ENCODE measurements at regions not wholly inside any gene's neighbourhood (a gene's known extent, or its start where the extent isn't known, plus 50 kb on each side); places are given as distances from the start of the nearest gene placed in this dataset.

GRCh38 chr14:31920989-31921650, 156.0 kb upstream of the ARHGAP5 start:
- TF ChIP-seq, protein P1, sequence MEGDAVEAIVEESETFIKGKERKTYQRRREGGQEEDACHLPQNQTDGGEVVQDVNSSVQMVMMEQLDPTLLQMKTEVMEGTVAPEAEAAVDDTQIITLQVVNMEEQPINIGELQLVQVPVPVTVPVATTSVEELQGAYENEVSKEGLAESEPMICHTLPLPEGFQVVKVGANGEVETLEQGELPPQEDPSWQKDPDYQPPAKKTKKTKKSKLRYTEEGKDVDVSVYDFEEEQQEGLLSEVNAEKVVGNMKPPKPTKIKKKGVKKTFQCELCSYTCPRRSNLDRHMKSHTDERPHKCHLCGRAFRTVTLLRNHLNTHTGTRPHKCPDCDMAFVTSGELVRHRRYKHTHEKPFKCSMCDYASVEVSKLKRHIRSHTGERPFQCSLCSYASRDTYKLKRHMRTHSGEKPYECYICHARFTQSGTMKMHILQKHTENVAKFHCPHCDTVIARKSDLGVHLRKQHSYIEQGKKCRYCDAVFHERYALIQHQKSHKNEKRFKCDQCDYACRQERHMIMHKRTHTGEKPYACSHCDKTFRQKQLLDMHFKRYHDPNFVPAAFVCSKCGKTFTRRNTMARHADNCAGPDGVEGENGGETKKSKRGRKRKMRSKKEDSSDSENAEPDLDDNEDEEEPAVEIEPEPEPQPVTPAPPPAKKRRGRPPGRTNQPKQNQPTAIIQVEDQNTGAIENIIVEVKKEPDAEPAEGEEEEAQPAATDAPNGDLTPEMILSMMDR (IDR thresholded peaks at IDR 0.05): no peak
- TF ChIP-seq POLR2A (IDR thresholded peaks at IDR 0.05): no peak
